Sciatic nerve (tissue), 2 donors: ENCODE measurements at regions not wholly inside any gene's neighbourhood (a gene's known extent, or its start where the extent isn't known, plus 50 kb on each side); places are given as distances from the start of the nearest gene placed in this dataset.

Experiments used
- ATAC-seq: fragments of 200-7000 bp; cut with Tn5 transposase; one replicate; pipeline ENCODE4 v1.9.1; 2020; ENCODE audit warnings: mild to moderate bottlenecking, moderate library complexity
- DNase-seq: peaks from one replicate; pipeline ENCODE4 v3.0.0-alpha.2; 2020; ENCODE audit warnings: low spot score
- intact Hi-C: fragments of 100-400 bp; cut with DNase I; formaldehyde crosslinking; loops from one replicate; pipeline ENCODE4 v1.14.2; 2022
- donor health status: DM: no; HTN: no; CAD: no.
- donor health status: DM: no; HTN: no; CAD: no.

GRCh38 chr16:48919791-48920190, 309.8 kb upstream of the N4BP1 start:
- intact Hi-C loops: no loop called here
- DNase-seq (no peak), ATAC-seq (no peak)

GRCh38 chr16:48918520-48919258, 308.7 kb upstream of the N4BP1 start:
- DNase-seq: no peak
- intact Hi-C loops: no loop called here
- ATAC-seq: no peak

GRCh38 chr16:48916566-48916965, 306.6 kb upstream of the N4BP1 start:
- intact Hi-C loops: no loop called here
- ATAC-seq: no peak
- DNase-seq: no peak

GRCh38 chr16:48914070-48914469, 304.1 kb upstream of the N4BP1 start:
- ATAC-seq: no peak
- intact Hi-C loops: no loop called here

GRCh38 chr16:48913384-48913783, 303.4 kb upstream of the N4BP1 start:
- DNase-seq: no peak
- intact Hi-C loops: no loop called here
- no peak for ATAC-seq

More at GRCh38 chr16:48914070-48914469, 304.1 kb upstream of the N4BP1 start:
- DNase-seq: no peak

GRCh38 chr16:48912360-48912759, 302.4 kb upstream of the N4BP1 start:
- DNase-seq: no peak
- no peak for ATAC-seq
- intact Hi-C loops: no loop called here

GRCh38 chr16:48911700-48912099, 301.7 kb upstream of the N4BP1 start:
- intact Hi-C loops: no loop called here
- no peak for DNase-seq
- no peak for ATAC-seq

- ATAC-seq (no peak), DNase-seq (no peak)
- intact Hi-C loops: no loop called here
Measured at GRCh38 chr16:48910214-48910613, 300.2 kb upstream of the N4BP1 start.

- no peak for DNase-seq
- no peak for ATAC-seq
- intact Hi-C loops: no loop called here
Measured at GRCh38 chr16:48909231-48909630, 299.3 kb upstream of the N4BP1 start.

GRCh38 chr16:48907906-48908634, 298.1 kb upstream of the N4BP1 start:
- ATAC-seq: no peak
- DNase-seq: no peak
- intact Hi-C loops: no loop called here

- DNase-seq (no peak), ATAC-seq (no peak)
- intact Hi-C loops: no loop called here
Measured at GRCh38 chr16:48905632-48906505, 295.9 kb upstream of the N4BP1 start.

GRCh38 chr16:48904333-48904732, 294.4 kb upstream of the N4BP1 start:
- ATAC-seq: no peak
- DNase-seq: no peak
- intact Hi-C loops: no loop called here

- intact Hi-C loops: no loop called here
- ATAC-seq: no peak
- no peak for DNase-seq
Measured at GRCh38 chr16:48903039-48903438, 293.1 kb upstream of the N4BP1 start.

GRCh38 chr16:48901712-48902374, 291.9 kb upstream of the N4BP1 start:
- intact Hi-C loops: no loop called here
- ATAC-seq (no peak), DNase-seq (no peak)

- DNase-seq (no peak), ATAC-seq (no peak)
- intact Hi-C loops: no loop called here
Measured at GRCh38 chr16:48899500-48899899, 289.5 kb upstream of the N4BP1 start.

- intact Hi-C loops: no loop called here
- ATAC-seq: no peak
- no peak for DNase-seq
Measured at GRCh38 chr16:48897698-48898205, 287.8 kb upstream of the N4BP1 start.

GRCh38 chr16:48895142-48895541, 285.2 kb upstream of the N4BP1 start:
- DNase-seq (no peak), ATAC-seq (no peak)
- intact Hi-C loops: no loop called here

GRCh38 chr16:48892893-48893292, 282.9 kb upstream of the N4BP1 start:
- intact Hi-C loops: no loop called here
- ATAC-seq (no peak), DNase-seq (no peak)

- DNase-seq: no peak
- ATAC-seq: no peak
- intact Hi-C loops: no loop called here
Measured at GRCh38 chr16:48887646-48888210, 277.7 kb upstream of the N4BP1 start.
